Peyer's patch (tissue), 4 donors: ENCODE measurements at regions not wholly inside any gene's neighbourhood (a gene's known extent, or its start where the extent isn't known, plus 50 kb on each side); places are given as distances from the start of the nearest gene placed in this dataset.

Experiments
- DNase-seq, 3 donors: peaks; one replicate each; pipeline ENCODE4 v3.0.0-alpha.2; 2017 to 2019
- H3K27ac ChIP-seq, 4 donors: fragments of 200-600 bp; sonication (generic); one replicate each; pipeline ENCODE4 v1.5.1; 2016 to 2019
- H3K27me3 ChIP-seq, 2 donors: fragments of 200-600 bp; sonication (generic); one replicate each; pipeline ENCODE4 v1.5.1; 2019
- H3K36me3 ChIP-seq, 3 donors: fragments of 200-600 bp; sonication (generic); one replicate each; pipeline ENCODE4 v1.5.1; 2016 to 2019
- H3K4me1 ChIP-seq, 4 donors: fragments of 200-600 bp; sonication (generic); one replicate each; pipeline ENCODE4 v1.5.1; 2016 to 2019
- H3K4me3 ChIP-seq, 4 donors: fragments of 200-600 bp; sonication (generic); 1 replicate in 3 of 4; 2 replicates in 1 of 4; pipeline ENCODE4 v1.5.1; 2016 to 2019; ENCODE audit warnings: mild to moderate bottlenecking in 1 of 4
- H3K9me3 ChIP-seq, 4 donors: fragments of 200-600 bp; sonication (generic); one replicate each; pipeline ENCODE4 v1.5.1; 2016 to 2019; ENCODE audit warnings: mild to moderate bottlenecking in 1 of 4
- CTCF ChIP-seq, 6 experiments: fragments of 450-650 bp in 4 of 6; fragments of 200-600 bp in 2 of 6; sonication (generic) in 1 of 6; IDR thresholded peaks; one replicate each; pipeline ENCODE4 v1.5.1; 2017 to 2019; ENCODE audit warnings: antibody characterized with exemption in 6 of 6, mild to moderate bottlenecking in 3 of 6, moderate library complexity in 1 of 6
- POLR2A ChIP-seq, 2 donors: fragments of 450-650 bp; IDR thresholded peaks; one replicate each; pipeline ENCODE4 v1.5.1; 2017; ENCODE audit warnings: antibody characterized with exemption in 2 of 2, mild to moderate bottlenecking in 2 of 2, moderate library complexity in 2 of 2

- Histone ChIP-seq H3K4me3 (no peak overlapping the region), H3K27me3 (no peaks in the 10 kb centered on the region), H3K4me1 (peaks cover 0 to 1% (median 0%) of the 10 kb centered on the region in 4 donors), H3K9me3 (no peaks in the 10 kb centered on the region), H3K36me3 (no peaks in the 10 kb centered on the region), H3K27ac (no peak overlapping the region)
- TF ChIP-seq POLR2A (IDR thresholded peaks at IDR 0.05): no peak
- no peak for TF ChIP-seq CTCF (IDR thresholded peaks at IDR 0.05)
- no peak for DNase-seq
Measured at GRCh38 chr20:57053067-57053466, 213.4 kb downstream of the BMP7 start.

GRCh38 chr20:57053793-57054552, 212.5 kb downstream of the BMP7 start:
- H3K36me3 ChIP-seq: no peaks in the 10 kb centered on the region
- no peaks in the 10 kb centered on the region for H3K27me3 ChIP-seq
- DNase-seq: no peak
- no peaks in the 10 kb centered on the region for H3K4me1 ChIP-seq
- no peak overlapping the region for H3K4me3 ChIP-seq
- no peak for TF ChIP-seq POLR2A (IDR thresholded peaks at IDR 0.05)
- TF ChIP-seq CTCF (IDR thresholded peaks at IDR 0.05): no peak
- no peaks in the 10 kb centered on the region for H3K9me3 ChIP-seq
- H3K27ac ChIP-seq: no peak overlapping the region

- Histone ChIP-seq H3K4me1 (no peaks in the 10 kb centered on the region), H3K9me3 (no peaks in the 10 kb centered on the region), H3K27ac (no peak overlapping the region), H3K36me3 (no peaks in the 10 kb centered on the region), H3K27me3 (no peaks in the 10 kb centered on the region), H3K4me3 (no peak overlapping the region)
- DNase-seq: peak in 1 of 3 donors; percentile 15
- TF ChIP-seq POLR2A (IDR thresholded peaks at IDR 0.05) (no peak), CTCF (IDR thresholded peaks at IDR 0.05) (no peak)
Measured at GRCh38 chr20:57055345-57055744, 211.1 kb downstream of the BMP7 start.

GRCh38 chr20:57056651-57057050, 209.8 kb downstream of the BMP7 start:
- Histone ChIP-seq H3K36me3 (no peaks in the 10 kb centered on the region), H3K27me3 (no peaks in the 10 kb centered on the region), H3K9me3 (no peaks in the 10 kb centered on the region), H3K4me3 (no peak overlapping the region), H3K4me1 (no peaks in the 10 kb centered on the region), H3K27ac (no peak overlapping the region)
- TF ChIP-seq CTCF (IDR thresholded peaks at IDR 0.05) (no peak), POLR2A (IDR thresholded peaks at IDR 0.05) (no peak)
- DNase-seq: peak in 1 of 3 donors; percentile 9

- Histone ChIP-seq H3K27ac (no peak overlapping the region), H3K9me3 (no peaks in the 10 kb centered on the region), H3K27me3 (no peaks in the 10 kb centered on the region), H3K4me1 (no peaks in the 10 kb centered on the region), H3K4me3 (no peak overlapping the region), H3K36me3 (no peaks in the 10 kb centered on the region)
- DNase-seq: no peak
- TF ChIP-seq CTCF (IDR thresholded peaks at IDR 0.05) (no peak), POLR2A (IDR thresholded peaks at IDR 0.05) (no peak)
Measured at GRCh38 chr20:57059055-57059596, 207.3 kb downstream of the BMP7 start.
